ENCODE measurements at regions not wholly inside any gene's neighbourhood (a gene's known extent, or its start where the extent isn't known, plus 50 kb on each side); places are given as distances from the start of the nearest gene placed in this dataset.
"Not testable (repeated sequence)": the region's sequence is repeated elsewhere in the genome, so short reads cannot be mapped to it uniquely, and the experiment has no call there.

DNA sequence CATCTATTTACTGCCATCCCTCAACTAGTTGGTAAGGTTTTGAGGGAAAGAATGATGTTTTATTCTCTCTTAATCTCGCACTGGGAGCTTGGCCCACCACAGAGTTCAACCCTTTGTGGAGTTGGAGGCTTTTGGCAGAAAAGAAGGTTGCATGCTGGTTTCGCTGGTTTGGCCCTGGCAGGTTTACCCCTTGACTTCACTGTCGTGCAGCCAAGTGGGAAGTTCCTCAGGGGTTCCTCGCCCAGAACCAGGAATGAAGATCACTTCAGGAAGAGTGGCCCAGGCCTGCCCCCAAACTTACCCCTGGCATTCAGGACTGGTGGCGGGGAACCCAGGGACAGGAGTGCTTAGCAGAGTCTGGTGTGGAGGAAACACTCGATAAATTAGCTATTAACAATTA lies 103.1 kb upstream of the LYZL2 start:
- DNase-seq (ENCODE audit: low read depth): no peak

GRCh38 chr10:30731963-30732362 lies 102.4 kb upstream of the LYZL2 start:
- DNase-seq (ENCODE audit: low read depth): no peak

GRCh38 chr10:30730306-30730705 lies 100.8 kb upstream of the LYZL2 start:
- DNase-seq (ENCODE audit: low read depth): no peak

- DNase-seq (ENCODE audit: low read depth): no peak
Measured at GRCh38 chr10:30728766-30729165, 99.2 kb upstream of the LYZL2 start.

GRCh38 chr10:30728127-30728526 lies 98.6 kb upstream of the LYZL2 start:
- DNase-seq (ENCODE audit: low read depth): no peak

DNA sequence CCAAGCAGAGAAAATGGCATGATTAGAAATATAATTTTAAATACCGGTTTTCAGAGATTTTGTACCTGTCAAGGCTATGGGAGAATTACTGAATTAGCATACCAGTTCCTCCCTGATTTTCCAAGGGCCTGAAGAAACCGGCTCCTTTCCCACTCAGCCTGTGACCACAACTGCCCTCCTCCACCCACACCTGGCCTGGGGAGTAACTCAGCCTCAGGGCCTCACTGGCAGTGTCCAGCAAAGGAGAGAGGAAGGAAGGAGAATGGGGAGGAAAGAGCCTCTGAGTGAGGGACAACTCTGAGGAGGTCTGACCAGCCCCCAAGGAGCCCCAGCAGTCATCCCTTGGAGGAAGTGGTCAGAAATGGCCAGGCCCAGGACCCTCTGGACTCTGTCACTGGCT lies 98.0 kb upstream of the LYZL2 start:
- no peak for DNase-seq (ENCODE audit: low read depth)

GRCh38 chr10:30726783-30727414 lies 97.3 kb upstream of the LYZL2 start:
- DNase-seq (ENCODE audit: low read depth): not testable (repeated sequence)

DNA sequence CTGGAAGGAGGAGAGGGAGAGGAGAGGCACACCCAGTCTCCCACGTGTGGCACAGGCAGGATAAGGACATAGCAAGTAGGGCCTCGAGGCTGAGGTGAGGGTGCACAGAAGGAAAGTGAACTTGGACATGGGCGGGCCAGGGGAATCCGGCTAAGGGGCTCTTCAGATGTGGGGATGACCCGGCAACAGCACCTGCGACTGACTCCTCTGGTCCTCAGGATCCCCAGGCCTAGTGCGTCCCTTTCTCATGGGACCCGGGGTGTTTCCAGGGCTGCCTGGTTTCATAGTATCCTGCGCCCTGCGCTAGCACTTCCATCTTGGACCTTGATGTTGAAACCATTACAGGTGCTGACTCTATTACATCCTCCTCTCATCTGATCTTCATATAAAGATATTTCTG lies 96.1 kb upstream of the LYZL2 start:
- DNase-seq (ENCODE audit: low read depth): no peak

GRCh38 chr10:30724296-30724695 lies 94.7 kb upstream of the LYZL2 start:
- DNase-seq (ENCODE audit: low read depth): no peak

DNA sequence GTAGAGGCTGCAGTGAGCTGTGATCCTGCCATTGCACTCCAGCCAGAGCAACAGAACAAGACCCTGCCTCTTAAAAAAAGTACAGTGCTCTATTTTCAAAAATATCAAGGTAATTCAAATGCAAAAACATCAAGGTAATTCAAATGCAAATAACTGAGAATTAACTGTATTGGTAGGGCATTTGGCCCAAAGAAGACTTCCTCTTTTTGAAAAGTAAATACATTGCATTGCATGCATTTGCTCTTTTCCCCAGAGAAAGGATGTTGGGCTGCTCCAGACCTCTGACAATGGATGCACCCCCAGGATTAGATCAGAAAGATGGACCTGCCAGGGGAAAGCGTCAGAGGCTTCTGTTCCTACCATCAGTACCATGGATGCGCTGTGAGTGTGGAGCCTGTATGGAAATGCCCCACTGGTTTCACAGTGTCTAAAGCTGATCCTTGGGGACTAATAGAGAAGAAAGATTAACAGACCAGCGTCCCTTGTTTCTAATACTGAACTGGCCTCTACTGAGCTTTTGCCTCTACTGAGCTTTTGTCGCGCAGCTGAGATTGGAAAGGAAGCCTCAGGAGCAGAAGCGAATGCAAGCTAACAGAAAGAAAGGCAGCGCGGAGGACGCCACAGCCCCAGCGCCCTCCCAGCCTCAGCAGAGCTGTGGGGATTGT lies 93.5 kb upstream of the LYZL2 start:
- no peak for DNase-seq (ENCODE audit: low read depth)

- DNase-seq (ENCODE audit: low read depth): no peak
Measured at GRCh38 chr10:30719832-30720231, 90.3 kb upstream of the LYZL2 start.

DNA sequence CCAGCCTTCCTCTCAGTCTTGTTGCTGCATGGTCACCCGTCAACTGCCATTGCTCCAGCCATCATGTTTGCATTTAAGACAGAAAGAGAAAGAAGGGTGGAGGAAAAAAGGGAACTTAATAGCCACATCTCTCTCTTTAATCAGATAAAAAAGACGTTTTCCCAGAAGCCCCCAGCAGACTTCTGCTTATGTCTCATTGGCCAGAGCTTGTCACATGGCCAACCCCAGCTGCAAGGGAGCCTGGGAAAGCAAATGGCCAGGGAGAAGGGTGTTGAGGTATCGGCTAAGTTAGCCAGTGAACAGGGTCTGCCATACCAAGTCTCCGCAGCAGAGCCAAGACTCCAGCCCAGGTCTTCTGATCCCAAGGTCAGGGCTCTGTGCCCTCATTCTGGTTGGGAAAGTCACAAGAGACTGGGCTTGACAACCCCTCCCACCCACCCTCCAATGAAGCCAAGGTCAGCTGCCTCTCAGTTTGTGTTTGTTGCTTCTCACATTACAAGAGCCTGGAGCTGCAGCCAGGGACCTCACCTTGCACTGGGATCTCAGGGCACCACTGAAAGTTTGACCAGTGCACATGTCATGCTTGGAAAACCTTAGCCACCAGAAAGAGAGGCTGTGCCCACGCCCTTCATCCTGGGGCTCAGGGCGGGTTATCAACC lies 80.3 kb upstream of the LYZL2 start:
- DNase-seq (ENCODE audit: low read depth): no peak

DNA sequence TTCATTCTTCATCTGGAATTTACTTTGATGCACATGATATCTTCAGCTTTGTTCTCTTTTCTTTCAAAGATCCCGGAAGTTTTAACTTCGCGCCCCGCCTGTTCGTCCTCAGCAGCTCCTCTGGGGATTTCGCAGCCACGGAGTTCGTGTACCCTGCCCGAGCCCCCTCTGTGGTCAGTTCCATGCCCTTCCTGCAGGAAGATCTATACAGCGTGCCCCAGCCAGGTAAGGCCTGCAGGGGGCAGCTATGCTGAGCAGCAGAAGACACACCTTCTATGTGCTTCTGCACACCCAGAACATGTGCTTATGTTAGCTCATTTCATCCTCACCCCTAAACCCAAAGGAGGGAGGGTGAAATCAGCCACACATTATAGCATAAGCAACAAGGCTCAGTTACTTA lies 79.7 kb upstream of the LYZL2 start:
- no peak for DNase-seq (ENCODE audit: low read depth)

GRCh38 chr10:30708234-30708633 lies 78.7 kb upstream of the LYZL2 start:
- no peak for DNase-seq (ENCODE audit: low read depth)

DNA sequence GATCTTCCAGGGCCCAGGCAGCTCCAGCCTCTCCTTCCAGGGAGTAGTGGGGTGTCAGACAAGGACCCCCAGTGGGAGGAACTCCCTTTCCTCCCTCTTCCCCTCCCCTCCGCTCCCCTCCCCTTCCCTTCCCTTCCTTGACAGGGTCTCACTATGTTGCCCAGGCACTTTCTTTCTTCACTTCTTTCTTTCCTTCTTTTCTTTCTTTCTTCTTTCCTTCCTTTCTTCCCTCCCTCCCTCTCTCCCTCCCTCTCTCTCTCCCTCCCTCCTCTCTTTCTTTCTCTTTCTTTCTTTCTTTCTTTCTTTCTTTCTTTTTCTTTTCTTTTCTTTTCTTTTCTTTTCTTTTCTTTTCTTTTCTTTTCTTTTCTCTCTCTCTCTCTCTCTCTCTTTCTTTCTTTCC lies 76.6 kb upstream of the LYZL2 start:
- DNase-seq (ENCODE audit: low read depth): not testable (repeated sequence)

GRCh38 chr10:30705625-30706149 lies 76.1 kb upstream of the LYZL2 start:
- no peak for DNase-seq (ENCODE audit: low read depth)

GRCh38 chr10:30705101-30705624 lies 75.6 kb upstream of the LYZL2 start:
- DNase-seq (ENCODE audit: low read depth): no peak

- not testable (repeated sequence) for DNase-seq (ENCODE audit: low read depth)
Measured at GRCh38 chr10:30704601-30705100, 75.1 kb upstream of the LYZL2 start.

DNA sequence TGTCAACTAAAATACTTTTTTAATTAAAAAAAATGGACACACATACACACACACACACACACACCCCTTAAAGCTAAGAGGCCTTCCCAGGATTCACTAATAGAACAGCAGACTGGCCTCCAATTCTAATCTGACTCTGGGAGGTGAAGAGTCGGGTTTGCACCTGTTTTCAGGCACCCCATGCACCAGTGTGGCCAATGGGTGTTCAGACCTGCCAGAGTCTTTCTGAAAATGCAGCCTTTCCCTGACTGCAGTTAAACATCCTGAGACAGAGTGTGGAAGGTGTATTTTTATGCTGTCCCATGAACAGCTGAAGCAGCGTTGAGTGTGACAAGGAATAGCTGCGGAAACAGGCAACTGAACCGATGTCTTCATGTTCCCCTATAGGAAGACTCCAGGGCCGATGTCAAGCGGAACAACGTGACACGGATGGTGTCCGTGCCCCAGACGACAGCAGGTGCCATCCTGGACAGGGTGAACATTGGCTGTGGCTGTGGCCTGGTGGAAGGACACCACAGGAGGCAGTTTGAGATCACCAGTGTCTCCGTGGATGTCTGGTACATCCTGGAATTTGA lies 74.6 kb upstream of the LYZL2 start:
- DNase-seq (ENCODE audit: low read depth): no peak

- not testable (repeated sequence) for DNase-seq (ENCODE audit: low read depth)
Measured at GRCh38 chr10:30703446-30703845, 73.9 kb upstream of the LYZL2 start.

- DNase-seq (ENCODE audit: low read depth): no peak
Measured at GRCh38 chr10:30702860-30703259, 73.3 kb upstream of the LYZL2 start.

GRCh38 chr10:30701451-30702173 lies 72.1 kb upstream of the LYZL2 start:
- no peak for DNase-seq (ENCODE audit: low read depth)

All from GM04503 (cell line).